Ectodermal cell (in vitro differentiated cells): ENCODE measurements at regions not wholly inside any gene's neighbourhood (a gene's known extent, or its start where the extent isn't known, plus 50 kb on each side); places are given as distances from the start of the nearest gene placed in this dataset.

Source experiments
- H3K27ac ChIP-seq: 2 replicates; pipeline ENCODE4 v1.7.0; 2013; ENCODE audit warnings: mild to moderate bottlenecking, low read depth, low read length; ENCODE audit not compliant: insufficient read depth, poor library complexity, severe bottlenecking
- H3K27me3 ChIP-seq: 2 replicates; pipeline ENCODE4 v1.7.0; 2013; ENCODE audit warnings: mild to moderate bottlenecking, low read length; ENCODE audit not compliant: insufficient read depth, control insufficient read depth, poor library complexity, severe bottlenecking
- H3K36me3 ChIP-seq: one replicate; pipeline ENCODE4 v1.7.0; 2013; ENCODE audit warnings: low read length; ENCODE audit not compliant: control insufficient read depth, insufficient read depth
- H3K4me1 ChIP-seq: one replicate; pipeline ENCODE4 v1.7.0; 2013; ENCODE audit warnings: low read length; ENCODE audit not compliant: control insufficient read depth, insufficient read depth
- H3K4me3 ChIP-seq: 2 replicates; pipeline ENCODE4 v1.7.0; 2013; ENCODE audit warnings: low read depth, low read length, control low read depth; ENCODE audit not compliant: insufficient read depth
- H3K9me3 ChIP-seq: 2 replicates; pipeline ENCODE4 v1.7.0; 2013; ENCODE audit warnings: mild to moderate bottlenecking, low read length, moderate library complexity; ENCODE audit not compliant: control insufficient read depth
- WGBS, 2 experiments: methylation state at CpG; one replicate each; pipeline ENCODE4 v1.1.7; 2013; ENCODE audit warnings: missing lambda C conversion rate in 2 of 2; 5-methylcytosine and 5-hydroxymethylcytosine counted together

- Histone ChIP-seq H3K4me3 (no peak overlapping the region), H3K27ac (no peak overlapping the region), H3K36me3 (no peaks in the 10 kb centered on the region), H3K9me3 (no peaks in the 10 kb centered on the region), H3K27me3 (no peaks in the 10 kb centered on the region), H3K4me1 (no peaks in the 10 kb centered on the region)
- 82 to 84% methylated on average over 11 of the region's 11 CpGs for WGBS, 2 experiments
Observed at GRCh38 chr3:79824166-79824565, 56.4 kb upstream of the ROBO1 start.

GRCh38 chr3:79822076-79822475 is 54.3 kb upstream of the ROBO1 start:
- Histone ChIP-seq H3K27ac (no peak overlapping the region), H3K9me3 (no peaks in the 10 kb centered on the region), H3K36me3 (no peaks in the 10 kb centered on the region), H3K4me1 (no peaks in the 10 kb centered on the region), H3K27me3 (no peaks in the 10 kb centered on the region), H3K4me3 (no peak overlapping the region)
- WGBS, 2 experiments: 56 to 62% methylated on average over 2 of the region's 2 CpGs

GRCh38 chr3:79820089-79820488 is 52.3 kb upstream of the ROBO1 start:
- no peaks in the 10 kb centered on the region for H3K36me3 ChIP-seq
- no peak overlapping the region for H3K27ac ChIP-seq
- 68 to 74% methylated on average over 4 of the region's 4 CpGs for WGBS, 2 experiments
- no peaks in the 10 kb centered on the region for H3K4me1 ChIP-seq
- H3K4me3 ChIP-seq: no peak overlapping the region
- H3K27me3 ChIP-seq: no peaks in the 10 kb centered on the region
- H3K9me3 ChIP-seq: no peaks in the 10 kb centered on the region

- Histone ChIP-seq H3K4me3 (no peak overlapping the region), H3K36me3 (no peaks in the 10 kb centered on the region), H3K9me3 (no peaks in the 10 kb centered on the region), H3K27ac (no peak overlapping the region), H3K27me3 (no peaks in the 10 kb centered on the region), H3K4me1 (no peaks in the 10 kb centered on the region)
- 87 to 91% methylated on average over 1 of the region's 1 CpG for WGBS, 2 experiments
Observed at GRCh38 chr3:79818015-79818414, 50.2 kb upstream of the ROBO1 start.
